ENCODE measurements at regions not wholly inside any gene's neighbourhood (a gene's known extent, or its start where the extent isn't known, plus 50 kb on each side); places are given as distances from the start of the nearest gene placed in this dataset.
"Not testable (repeated sequence)": the region's sequence is repeated elsewhere in the genome, so short reads cannot be mapped to it uniquely, and the experiment has no call there.

- no peak for DNase-seq (ENCODE audit: low read depth)
Measured at GRCh38 chr4:173748353-173748752, 218.3 kb upstream of the HAND2 start.

GRCh38 chr4:173747537-173748257, 217.7 kb upstream of the HAND2 start:
- no peak for DNase-seq (ENCODE audit: low read depth)

More at GRCh38 chr4:173748353-173748752, 218.3 kb upstream of the HAND2 start:
- no peak overlapping the region for H3K4me3 ChIP-seq (ENCODE audit: low read depth, low read length)

DNA sequence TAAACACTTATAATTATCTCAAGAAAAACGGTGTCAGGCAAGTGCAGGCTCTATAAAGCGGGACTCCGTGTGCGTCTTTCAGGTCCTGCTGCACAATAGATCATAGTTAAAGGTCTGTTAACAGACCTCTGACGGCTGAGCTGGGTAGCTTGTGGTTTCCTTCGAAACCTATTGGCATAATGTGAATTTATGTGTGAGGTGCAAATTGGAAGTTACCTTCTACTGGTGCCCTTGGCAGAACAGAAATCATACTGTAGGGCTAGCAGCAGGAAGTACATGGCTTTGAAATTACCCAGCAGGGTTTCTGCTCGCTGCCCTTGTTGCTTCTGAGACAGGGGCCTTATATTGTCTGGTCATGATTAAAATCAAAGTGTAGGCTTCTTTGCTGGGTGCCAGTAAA, 216.4 kb upstream of the HAND2 start:
- DNase-seq (ENCODE audit: low read depth): no peak
- H3K4me3 ChIP-seq (ENCODE audit: low read depth, low read length): no peak overlapping the region

More at GRCh38 chr4:173747537-173748257, 217.7 kb upstream of the HAND2 start:
- no peak overlapping the region for H3K4me3 ChIP-seq (ENCODE audit: low read depth, low read length)

GRCh38 chr4:173745765-173746164, 215.7 kb upstream of the HAND2 start:
- H3K4me3 ChIP-seq (ENCODE audit: low read depth, low read length): no peak overlapping the region
- DNase-seq (ENCODE audit: low read depth): no peak

GRCh38 chr4:173736840-173737239, 206.8 kb upstream of the HAND2 start:
- no peak overlapping the region for H3K4me3 ChIP-seq (ENCODE audit: low read depth, low read length)
- peak; percentile 25 for DNase-seq (ENCODE audit: low read depth)

GRCh38 chr4:173735585-173735984, 205.6 kb upstream of the HAND2 start:
- H3K4me3 ChIP-seq (ENCODE audit: low read depth, low read length): no peak overlapping the region
- no peak for DNase-seq (ENCODE audit: low read depth)

DNA sequence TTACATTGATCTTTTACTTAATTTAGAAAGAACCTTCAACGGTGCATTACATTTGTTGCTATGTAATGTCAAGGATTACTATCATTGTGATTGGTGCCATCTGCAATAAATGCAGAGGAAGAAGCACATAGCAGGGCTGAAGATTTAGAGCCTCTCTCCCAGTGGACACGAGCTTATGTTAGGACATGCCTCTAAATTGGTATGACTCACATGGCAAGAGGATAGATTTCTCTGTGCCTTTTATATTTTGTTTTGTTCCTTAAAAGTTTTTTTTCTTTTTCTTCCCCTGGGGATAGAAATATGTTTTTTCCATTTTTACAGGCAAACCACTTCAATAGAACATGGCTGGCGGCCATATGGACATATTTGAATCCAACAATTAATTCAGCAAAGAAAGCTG, 205.0 kb upstream of the HAND2 start:
- no peak overlapping the region for H3K4me3 ChIP-seq (ENCODE audit: low read depth, low read length)

DNA sequence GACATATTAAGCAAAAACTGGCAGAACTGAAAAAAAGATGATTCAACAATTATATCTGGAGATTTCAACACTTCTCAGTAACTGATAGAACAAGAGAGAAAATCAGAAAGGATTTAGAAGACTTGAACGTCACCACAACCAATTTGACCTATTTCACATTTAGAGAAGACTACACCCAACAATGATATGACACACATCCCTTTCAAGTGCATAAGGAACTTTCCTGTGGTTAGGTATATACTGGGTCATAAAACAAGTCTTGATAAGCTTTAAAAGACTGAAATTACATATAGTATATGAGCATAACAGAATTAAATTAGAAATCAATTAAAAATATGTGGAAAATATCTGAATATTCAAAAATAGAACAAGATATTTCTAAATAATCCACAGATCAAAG, 201.2 kb upstream of the HAND2 start:
- H3K4me3 ChIP-seq (ENCODE audit: low read depth, low read length): no peak overlapping the region
- DNase-seq (ENCODE audit: low read depth): no peak

More for the DNA sequence above, 205.0 kb upstream of the HAND2 start:
- DNase-seq (ENCODE audit: low read depth): peak; percentile 36

- DNase-seq (ENCODE audit: low read depth): no peak
- no peak overlapping the region for H3K4me3 ChIP-seq (ENCODE audit: low read depth, low read length)
Measured at GRCh38 chr4:173722075-173722474, 192.0 kb upstream of the HAND2 start.

- DNase-seq (ENCODE audit: low read depth); H3K4me3 ChIP-seq (ENCODE audit: low read depth, low read length): not testable (repeated sequence)
Measured at GRCh38 chr4:173718504-173718903, 188.5 kb upstream of the HAND2 start.

DNA sequence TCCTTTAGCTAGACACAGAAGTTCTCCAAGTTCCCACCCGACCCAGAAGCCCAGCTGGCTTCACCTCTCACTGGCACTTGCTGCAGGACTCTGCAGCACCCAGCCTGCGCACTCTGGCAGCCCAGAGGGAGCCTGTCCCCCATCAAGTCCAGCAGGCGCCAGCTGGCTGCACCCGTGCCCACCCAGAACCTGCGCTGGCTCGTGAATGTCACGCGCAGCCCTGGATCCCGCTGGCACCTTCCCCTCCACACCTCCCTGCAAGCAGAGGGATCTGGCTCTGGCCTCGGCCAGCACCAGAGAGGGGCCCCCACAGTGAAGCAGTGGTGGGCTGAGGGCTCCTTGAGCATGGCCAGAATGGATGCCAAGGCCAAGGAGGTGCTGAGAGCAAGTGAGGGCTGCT, 187.6 kb upstream of the HAND2 start:
- H3K4me3 ChIP-seq (ENCODE audit: low read depth, low read length): no peak overlapping the region
- DNase-seq (ENCODE audit: low read depth): no peak

DNA sequence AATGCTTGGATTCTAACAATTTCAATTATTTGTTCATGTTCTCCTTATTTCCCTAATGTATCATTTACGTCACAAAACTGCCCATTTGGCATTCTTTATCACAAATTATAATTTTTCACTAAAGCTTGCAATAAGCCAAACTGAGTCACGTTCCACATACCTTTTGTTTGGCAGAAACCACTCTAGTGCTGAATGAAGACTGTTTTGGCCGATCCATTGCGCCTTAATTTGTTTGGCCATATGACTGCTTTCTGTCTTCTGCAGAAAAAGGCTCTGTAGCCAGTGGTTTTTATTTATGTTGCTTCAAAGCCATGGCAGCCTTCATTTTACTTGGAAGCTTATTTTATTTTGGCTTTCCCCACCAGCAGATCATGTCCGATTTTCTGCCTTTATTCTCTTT, 184.4 kb upstream of the HAND2 start:
- DNase-seq (ENCODE audit: low read depth): no peak
- no peak overlapping the region for H3K4me3 ChIP-seq (ENCODE audit: low read depth, low read length)

DNA sequence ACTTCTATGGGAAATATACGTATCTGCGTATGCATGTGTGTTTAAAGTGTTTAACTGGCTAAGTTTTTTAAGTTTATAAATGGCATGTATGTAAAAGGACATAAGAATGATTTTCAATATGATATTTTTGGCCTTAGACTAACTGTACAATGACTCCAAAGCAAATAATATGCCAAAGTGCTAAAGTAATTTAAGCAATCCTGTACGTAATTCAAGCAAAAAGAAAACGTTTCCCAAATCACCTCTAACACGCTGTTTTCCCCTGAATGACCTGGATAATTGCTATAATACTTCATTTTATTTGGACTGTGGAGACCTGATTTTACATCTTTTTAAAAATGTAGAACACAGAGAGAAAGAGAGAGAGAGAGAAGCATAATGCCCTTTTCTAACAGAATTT, 183.0 kb upstream of the HAND2 start:
- DNase-seq (ENCODE audit: low read depth): no peak
- H3K4me3 ChIP-seq (ENCODE audit: low read depth, low read length): no peak overlapping the region

- H3K4me3 ChIP-seq (ENCODE audit: low read depth, low read length): no peak overlapping the region
- DNase-seq (ENCODE audit: low read depth): peak; percentile 5
Measured at GRCh38 chr4:173707658-173708419, 177.8 kb upstream of the HAND2 start.

DNA sequence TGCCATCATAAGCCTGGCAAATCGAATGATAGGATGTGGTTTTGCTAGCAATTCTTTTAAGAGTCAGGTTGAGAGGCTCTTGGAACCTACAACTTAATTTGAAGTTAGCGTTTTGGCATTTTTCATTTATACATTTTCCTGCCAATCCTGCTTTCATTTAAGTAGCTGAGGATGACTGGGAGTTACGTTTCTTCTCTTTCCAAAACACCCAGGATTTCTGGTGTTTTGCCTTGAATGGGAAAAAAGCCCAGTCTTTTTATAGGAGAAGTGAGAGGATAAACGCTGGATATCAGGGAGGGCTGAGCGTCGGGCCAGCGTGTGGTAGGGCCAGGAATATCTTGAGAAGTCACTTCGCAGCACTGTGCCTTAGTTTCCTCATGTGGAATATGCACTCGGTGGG, 174.2 kb upstream of the HAND2 start:
- no peak overlapping the region for H3K4me3 ChIP-seq (ENCODE audit: low read depth, low read length)
- no peak for DNase-seq (ENCODE audit: low read depth)

DNA sequence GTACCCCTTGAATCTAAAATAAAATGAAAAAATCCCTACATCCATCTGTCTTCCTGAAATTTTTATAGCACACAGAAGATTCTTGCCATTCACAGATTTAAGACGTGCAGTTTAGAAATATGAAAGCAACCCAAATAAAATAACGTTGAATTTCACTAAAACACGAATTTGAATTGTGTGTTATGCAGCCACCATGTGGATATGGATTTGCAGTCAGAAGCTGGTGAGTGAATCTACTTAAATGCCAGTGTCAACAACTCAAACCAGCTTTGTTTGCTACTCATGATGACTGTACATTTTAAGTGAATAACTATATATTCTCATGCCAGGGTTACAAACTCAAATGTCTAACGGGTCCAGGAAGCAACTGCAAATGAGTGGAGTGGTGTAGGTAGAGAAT, 173.0 kb upstream of the HAND2 start:
- DNase-seq (ENCODE audit: low read depth): no peak
- H3K4me3 ChIP-seq (ENCODE audit: low read depth, low read length): no peak overlapping the region

- no peak for DNase-seq (ENCODE audit: low read depth)
- no peak overlapping the region for H3K4me3 ChIP-seq (ENCODE audit: low read depth, low read length)
Measured at GRCh38 chr4:173700650-173701049, 170.6 kb upstream of the HAND2 start.

DNA sequence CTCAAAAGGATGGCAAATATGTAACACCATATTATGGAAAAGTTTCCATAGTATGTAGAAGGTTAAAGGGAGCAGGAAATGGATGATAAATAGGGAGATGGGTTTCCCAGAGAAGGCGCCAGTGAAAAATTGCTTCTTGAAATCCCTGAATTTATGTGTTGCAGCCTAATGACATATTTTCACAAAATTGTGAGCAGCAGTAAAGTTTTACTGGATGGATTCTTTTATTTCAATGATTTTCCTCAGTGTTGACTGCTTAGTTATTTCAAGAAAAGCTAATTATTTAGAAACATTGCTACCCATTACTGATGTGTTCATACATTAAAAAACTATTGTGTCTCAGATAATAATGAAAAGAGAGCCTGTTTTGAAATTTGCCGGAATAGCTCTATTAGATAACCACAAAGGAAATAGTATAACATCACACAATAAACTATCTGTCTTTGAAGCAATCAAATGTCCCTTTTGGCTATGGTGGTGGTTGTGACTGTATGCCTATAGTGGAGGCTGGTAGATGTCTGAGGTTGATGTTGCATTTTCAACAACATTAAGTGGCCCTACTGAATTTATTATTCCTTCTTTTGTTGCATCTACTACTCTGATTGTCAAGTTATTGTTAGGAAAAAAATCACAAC, 169.9 kb upstream of the HAND2 start:
- no peak overlapping the region for H3K4me3 ChIP-seq (ENCODE audit: low read depth, low read length)
- no peak for DNase-seq (ENCODE audit: low read depth)

GRCh38 chr4:173698557-173699262, 168.7 kb upstream of the HAND2 start:
- DNase-seq (ENCODE audit: low read depth): no peak
- H3K4me3 ChIP-seq (ENCODE audit: low read depth, low read length): no peak overlapping the region

DNA sequence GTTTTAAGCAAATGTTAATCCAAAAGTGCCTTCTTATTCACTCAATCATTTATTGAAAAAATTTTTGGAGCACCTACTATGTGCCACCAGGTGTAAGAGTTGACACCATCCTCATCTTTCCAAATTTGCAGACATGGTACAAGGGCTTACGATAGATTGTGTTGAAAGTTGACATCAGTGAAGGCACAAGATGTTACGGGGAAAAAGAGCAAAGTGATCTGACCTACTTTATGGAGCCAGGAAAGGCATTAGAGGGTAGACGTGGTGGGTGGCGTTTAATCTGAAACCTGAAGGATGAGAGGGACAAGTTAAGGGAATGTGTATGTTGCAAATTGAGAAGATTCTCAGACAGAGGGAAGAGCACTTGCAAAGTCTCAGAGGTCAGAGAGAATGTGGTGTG, 167.8 kb upstream of the HAND2 start:
- DNase-seq (ENCODE audit: low read depth): no peak
- no peak overlapping the region for H3K4me3 ChIP-seq (ENCODE audit: low read depth, low read length)

Data from skeletal muscle cell (primary cell).